SK-N-MC (cell line): ENCODE measurements at regions not wholly inside any gene's neighbourhood (a gene's known extent, or its start where the extent isn't known, plus 50 kb on each side); places are given as distances from the start of the nearest gene placed in this dataset.

ENCODE experiments used
- DNase-seq: peaks from one replicate; pipeline ENCODE4 v3.0.0-alpha.2; 2011; ENCODE audit warnings: low read depth, low spot score
- H3K27ac ChIP-seq: fragments of 200-600 bp; sonication (generic); 2 replicates; pipeline ENCODE4 v1.5.1; 2016; ENCODE audit warnings: mixed run types
- H3K36me3 ChIP-seq: fragments of 200-600 bp; sonication (generic); 2 replicates; pipeline ENCODE4 v1.6.1; 2017; ENCODE audit warnings: antibody characterized with exemption, low read length, mixed read lengths; ENCODE audit not compliant: insufficient read depth
- H3K4me3 ChIP-seq: fragments of 200-600 bp; sonication (generic); 2 replicates; pipeline ENCODE4 v1.5.1; 2016
- H3K9ac ChIP-seq: fragments of 200-600 bp; sonication (generic); 2 replicates; pipeline ENCODE4 v1.8.0; 2017; ENCODE audit warnings: mixed run types, mixed read lengths; ENCODE audit not compliant: insufficient read length
- H3K9me3 ChIP-seq: fragments of 200-600 bp; sonication (generic); 2 replicates; pipeline ENCODE4 v1.6.1; 2017; ENCODE audit warnings: low read depth, mild to moderate bottlenecking, antibody characterized with exemption, low read length, moderate library complexity, mixed read lengths
- EZH2 ChIP-seq: fragments of 200-600 bp; sonication (generic); IDR thresholded peaks from one replicate; pipeline ENCODE4 v1.6.1; 2017; ENCODE audit warnings: antibody characterized with exemption
- FOXP2 ChIP-seq: optimal IDR thresholded peaks from 2 replicates; pipeline ENCODE3; 2011; ENCODE audit warnings: mild to moderate bottlenecking, moderate library complexity; ENCODE audit not compliant: insufficient read depth; ENCODE audit errors: extremely low read length, control extremely low read depth
- POLR2AphosphoS5 ChIP-seq: IDR thresholded peaks from 2 replicates; pipeline ENCODE4 v1.6.1; 2012; ENCODE audit warnings: mild to moderate bottlenecking, low read depth, low read length, borderline replicate concordance

- H3K9me3 ChIP-seq, result no peaks in the 10 kb centered on the region
- no peak overlapping the region for H3K4me3 ChIP-seq
- H3K36me3 ChIP-seq, result no peaks in the 10 kb centered on the region
- no peak for DNase-seq
- no peak overlapping the region for H3K9ac ChIP-seq
- TF ChIP-seq FOXP2 (no peak), POLR2AphosphoS5 (no peak), EZH2 (no peak)
- H3K27ac ChIP-seq, result no peak overlapping the region
Observed at GRCh38 chr6:121020656-121021055, 313.6 kb downstream of the TBC1D32 start.

GRCh38 chr6:121008553-121008952 is 325.7 kb downstream of the TBC1D32 start:
- no peak for DNase-seq
- H3K9ac ChIP-seq, result no peak overlapping the region
- H3K27ac ChIP-seq, result no peak overlapping the region
- no peaks in the 10 kb centered on the region for H3K9me3 ChIP-seq
- no peak overlapping the region for H3K4me3 ChIP-seq
- H3K36me3 ChIP-seq, result no peaks in the 10 kb centered on the region
- no peak for TF ChIP-seq POLR2AphosphoS5
- TF ChIP-seq FOXP2, result no peak
- no peak for TF ChIP-seq EZH2

- H3K9me3 ChIP-seq, result no peaks in the 10 kb centered on the region
- DNase-seq, result no peak
- TF ChIP-seq EZH2 (no peak), POLR2AphosphoS5 (no peak), FOXP2 (no peak)
- no peak overlapping the region for H3K4me3 ChIP-seq
- no peaks in the 10 kb centered on the region for H3K36me3 ChIP-seq
- H3K27ac ChIP-seq, result no peak overlapping the region
- H3K9ac ChIP-seq, result no peak overlapping the region
Observed at GRCh38 chr6:121006024-121006423, 328.3 kb downstream of the TBC1D32 start.

- no peak overlapping the region for H3K27ac ChIP-seq
- H3K4me3 ChIP-seq, result peak overlapping the region; percentile 46; the same call in 1 of the 2 replicates
- no peak overlapping the region for H3K9ac ChIP-seq
- DNase-seq, result no peak
- H3K9me3 ChIP-seq, result no peaks in the 10 kb centered on the region
- no peaks in the 10 kb centered on the region for H3K36me3 ChIP-seq
- TF ChIP-seq EZH2 (no peak), POLR2AphosphoS5 (no peak), FOXP2 (no peak)
Observed at GRCh38 chr6:121000381-121000780, 333.9 kb downstream of the TBC1D32 start.

- H3K4me3 ChIP-seq, result no peak overlapping the region
- TF ChIP-seq EZH2, result no peak
- no peak for TF ChIP-seq POLR2AphosphoS5
- no peak for TF ChIP-seq FOXP2
- no peak overlapping the region for H3K27ac ChIP-seq
- H3K9ac ChIP-seq, result no peak overlapping the region
- no peaks in the 10 kb centered on the region for H3K9me3 ChIP-seq
- DNase-seq, result no peak
- no peaks in the 10 kb centered on the region for H3K36me3 ChIP-seq
Observed at GRCh38 chr6:120996340-120996739, 337.9 kb downstream of the TBC1D32 start.

- H3K9ac ChIP-seq, result no peak overlapping the region
- TF ChIP-seq POLR2AphosphoS5, result no peak
- no peak for TF ChIP-seq EZH2
- TF ChIP-seq FOXP2, result no peak
- no peaks in the 10 kb centered on the region for H3K36me3 ChIP-seq
- no peaks in the 10 kb centered on the region for H3K9me3 ChIP-seq
- no peak overlapping the region for H3K27ac ChIP-seq
- no peak overlapping the region for H3K4me3 ChIP-seq
- no peak for DNase-seq
Observed at GRCh38 chr6:120994573-120994967, 339.7 kb downstream of the TBC1D32 start.

- Histone ChIP-seq H3K27ac (no peak overlapping the region), H3K4me3 (no peak overlapping the region), H3K9me3 (no peaks in the 10 kb centered on the region), H3K36me3 (no peaks in the 10 kb centered on the region), H3K9ac (no peak overlapping the region)
- TF ChIP-seq FOXP2 (no peak), POLR2AphosphoS5 (no peak), EZH2 (no peak)
- no peak for DNase-seq
Observed at GRCh38 chr6:120993929-120994572, 340.2 kb downstream of the TBC1D32 start.

- H3K36me3 ChIP-seq, result no peaks in the 10 kb centered on the region
- no peak for DNase-seq
- H3K27ac ChIP-seq, result no peak overlapping the region
- no peak overlapping the region for H3K9ac ChIP-seq
- no peaks in the 10 kb centered on the region for H3K9me3 ChIP-seq
- no peak for TF ChIP-seq FOXP2
- TF ChIP-seq POLR2AphosphoS5, result no peak
- no peak for TF ChIP-seq EZH2
- no peak overlapping the region for H3K4me3 ChIP-seq
Observed at GRCh38 chr6:120992257-120992656, 342.0 kb downstream of the TBC1D32 start.

GRCh38 chr6:120990866-120991265 is 343.4 kb downstream of the TBC1D32 start:
- no peak for TF ChIP-seq FOXP2
- no peak for TF ChIP-seq POLR2AphosphoS5
- TF ChIP-seq EZH2, result no peak
- DNase-seq, result no peak
- H3K9me3 ChIP-seq, result no peaks in the 10 kb centered on the region
- no peak overlapping the region for H3K9ac ChIP-seq
- no peak overlapping the region for H3K4me3 ChIP-seq
- no peaks in the 10 kb centered on the region for H3K36me3 ChIP-seq
- no peak overlapping the region for H3K27ac ChIP-seq
